GM21717 (cell line): ENCODE measurements at regions not wholly inside any gene's neighbourhood (a gene's known extent, or its start where the extent isn't known, plus 50 kb on each side); places are given as distances from the start of the nearest gene placed in this dataset.

Experiments
- ATAC-seq: cut with Tn5 transposase; IDR thresholded peaks from one replicate; pipeline ENCODE4 v1.9.1; 2021; ENCODE audit warnings: mild to moderate bottlenecking, moderate library complexity; ENCODE audit not compliant: unreplicated experiment

DNA sequence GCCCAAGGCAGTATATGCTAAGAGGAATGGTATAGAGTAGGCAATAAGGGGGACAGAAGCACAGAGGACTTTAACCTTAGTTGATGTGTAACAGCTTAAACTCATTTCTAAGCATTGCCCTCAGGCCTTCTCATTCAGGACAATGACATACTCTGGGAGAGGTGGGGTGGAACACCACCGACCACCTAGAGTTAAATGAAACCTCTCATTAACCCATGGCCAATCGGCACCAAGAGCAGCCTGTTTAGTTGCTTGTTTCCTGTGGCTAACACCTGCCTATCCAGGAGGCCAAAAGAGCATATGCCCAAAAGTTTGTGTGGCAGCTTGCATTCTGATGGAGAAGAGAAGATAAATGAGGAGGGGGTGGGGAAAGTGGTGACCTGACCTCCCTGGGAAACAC, 50.0 kb downstream of the PABIR2 start:
- ATAC-seq, result no peak

DNA sequence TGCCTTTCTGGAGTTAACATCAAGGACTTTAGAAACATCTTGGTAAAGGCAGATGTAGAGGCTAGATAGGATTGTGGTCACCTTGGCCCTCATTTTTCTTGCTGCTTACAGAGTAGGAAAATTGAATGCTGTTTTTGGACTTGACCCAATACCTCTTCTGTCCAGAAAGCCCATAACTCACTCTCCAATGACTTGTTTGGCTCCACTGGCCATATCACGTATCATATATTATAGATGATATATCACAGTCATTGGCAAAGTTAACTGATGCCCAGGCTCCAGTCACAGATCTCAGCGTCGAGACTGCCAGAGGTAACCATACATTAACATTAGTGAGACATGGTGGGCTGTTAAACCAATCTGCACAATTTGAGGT, 50.6 kb downstream of the PABIR2 start:
- ATAC-seq, result no peak

DNA sequence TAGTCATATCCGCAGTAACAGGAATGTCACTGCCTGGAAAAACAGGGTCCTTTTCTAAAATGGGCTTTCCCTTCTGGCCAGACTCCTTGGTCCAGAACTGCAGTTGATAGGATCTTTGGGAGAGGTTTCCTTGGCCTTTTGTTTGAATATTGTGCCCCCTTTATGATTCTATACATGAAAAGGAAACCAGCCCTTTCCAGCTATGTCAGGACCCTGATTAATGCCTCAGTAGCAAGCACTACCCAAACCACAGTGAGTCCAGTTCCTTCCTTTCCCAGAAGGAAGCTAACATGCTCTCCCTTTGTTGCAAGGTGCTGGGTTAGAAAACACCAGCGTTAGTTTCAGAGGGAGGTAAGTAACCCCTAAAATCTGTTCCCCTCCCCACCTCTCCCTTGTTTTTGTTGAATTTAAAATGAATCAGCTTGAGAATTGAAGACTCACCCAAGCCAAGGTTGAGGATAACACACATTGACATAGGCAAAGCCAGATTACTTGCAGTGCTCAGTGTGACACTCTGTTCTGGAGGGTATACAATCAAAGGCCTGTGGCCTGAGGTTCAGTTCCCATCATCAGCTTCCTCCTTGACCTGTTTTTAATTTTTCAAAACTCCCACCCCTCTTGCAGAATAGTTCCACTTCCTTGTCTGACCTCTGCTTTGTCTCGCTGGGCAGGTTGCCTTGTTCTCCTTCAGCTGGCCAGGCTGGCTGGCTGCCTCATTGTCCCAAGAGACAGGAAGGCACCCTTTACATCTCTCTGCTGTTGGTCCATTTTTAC, 51.2 kb downstream of the PABIR2 start:
- ATAC-seq, result no peak

DNA sequence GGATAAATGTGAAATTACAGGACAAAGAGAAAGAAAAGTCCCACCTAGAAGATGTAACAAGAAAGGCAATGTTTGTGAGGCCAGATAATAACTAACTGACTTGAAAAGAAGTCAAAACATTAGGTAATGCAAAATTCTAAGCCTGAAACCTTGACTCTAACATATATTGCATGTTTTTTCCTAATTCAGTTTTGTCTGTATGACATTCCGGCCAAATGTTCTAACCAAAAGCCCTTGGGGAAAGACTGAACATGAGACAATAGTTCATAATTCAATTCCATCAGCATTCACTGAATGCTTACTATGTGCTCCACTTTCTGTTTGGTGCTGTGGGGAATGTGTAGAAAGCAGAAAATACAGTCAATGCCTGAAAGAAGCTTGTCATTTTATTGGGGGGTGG, 53.9 kb downstream of the PABIR2 start:
- ATAC-seq, result no peak

DNA sequence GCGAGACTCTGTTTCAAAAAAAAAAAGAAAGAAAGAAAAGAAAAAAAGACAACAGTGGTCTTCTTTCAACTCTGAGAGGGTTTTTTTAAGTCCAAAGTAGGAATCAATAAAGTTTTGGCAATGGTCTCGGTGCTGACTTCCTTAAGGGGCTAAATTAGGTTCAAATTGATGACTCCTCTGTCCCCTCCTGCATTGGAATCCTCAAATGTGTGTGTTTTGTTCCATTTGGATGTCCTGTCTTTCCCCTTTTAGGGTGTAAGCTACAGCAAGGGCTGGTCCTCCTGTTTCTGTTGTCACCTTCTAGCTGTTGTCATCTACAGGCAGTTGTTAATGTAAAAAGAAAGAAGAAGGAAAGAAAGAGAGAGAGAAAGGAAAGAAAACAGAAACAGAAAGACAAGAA, 54.4 kb downstream of the PABIR2 start:
- no peak for ATAC-seq

DNA sequence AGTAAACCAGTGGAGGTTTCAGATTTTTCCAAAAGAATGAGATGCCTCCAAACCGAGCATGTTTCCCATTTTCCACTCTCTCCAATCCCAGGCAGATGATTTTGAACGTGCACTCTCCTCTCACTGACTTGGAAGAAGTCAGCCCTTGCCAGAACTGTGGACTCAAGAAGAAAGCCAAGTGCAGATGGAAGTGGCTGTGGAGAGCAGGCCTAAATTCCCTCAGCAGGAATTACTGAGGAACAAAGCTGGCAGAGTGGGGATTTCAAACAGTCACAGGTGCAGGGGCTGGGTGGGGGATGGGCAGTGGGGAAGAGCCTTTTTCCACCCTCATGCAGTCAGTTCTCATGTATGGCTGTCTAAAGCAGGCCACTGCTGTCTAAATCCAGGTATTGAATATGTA, 55.3 kb downstream of the PABIR2 start:
- no peak for ATAC-seq

DNA sequence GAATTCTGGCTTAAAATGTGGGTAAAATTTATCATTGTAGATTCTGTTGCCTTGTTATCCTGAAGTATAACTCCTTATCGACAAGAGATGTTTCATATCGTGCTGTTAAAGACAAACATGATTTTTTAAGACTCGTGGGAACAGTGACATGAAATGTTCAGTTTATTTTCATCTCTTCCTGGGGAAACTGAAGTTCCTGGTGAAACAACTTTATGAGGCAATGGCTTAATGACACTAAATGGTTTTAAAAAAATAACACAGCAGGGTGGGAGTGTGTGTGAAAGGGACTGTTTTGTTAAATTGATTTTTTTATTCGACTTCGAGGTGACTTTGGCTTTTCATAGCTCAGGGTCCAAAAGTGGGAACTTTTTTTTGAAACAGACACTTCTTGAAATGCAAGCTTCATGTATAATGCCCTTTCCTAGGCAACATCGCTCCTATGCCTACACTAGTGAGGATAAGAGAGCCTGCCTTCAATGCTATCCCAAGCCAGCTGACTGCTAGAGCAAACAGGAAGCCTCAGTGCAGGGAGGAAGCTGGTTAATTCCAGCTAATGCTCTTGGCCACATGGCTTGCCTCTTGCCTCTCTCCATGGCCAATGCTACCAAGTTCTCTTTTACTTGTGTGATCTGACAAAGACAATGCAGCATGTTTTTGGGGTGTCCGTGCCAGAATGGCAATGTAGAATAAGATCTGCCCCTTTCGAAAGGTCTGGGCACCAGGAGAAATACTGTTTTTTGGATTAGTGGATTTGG, 57.8 kb downstream of the PABIR2 start:
- ATAC-seq, result no peak

DNA sequence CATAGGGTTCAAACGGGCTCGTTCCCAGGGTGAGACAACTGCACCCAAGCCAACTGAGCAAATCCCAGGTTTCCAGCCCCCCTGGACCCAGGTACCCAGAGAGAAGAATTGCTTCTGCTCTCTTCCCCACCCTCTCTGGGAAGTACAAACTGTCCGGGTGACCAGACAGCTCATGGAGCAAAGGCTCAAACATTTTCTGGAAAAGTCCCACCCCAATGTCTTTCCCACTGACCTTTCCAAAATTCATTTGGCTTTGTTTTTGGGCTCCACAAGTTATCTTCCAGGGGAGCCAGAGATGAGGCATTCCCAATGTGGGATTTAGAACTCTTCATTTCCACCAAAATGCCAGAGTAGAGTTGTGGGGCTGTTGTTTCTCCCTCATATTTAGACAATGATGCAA, 58.6 kb downstream of the PABIR2 start:
- ATAC-seq, result no peak

DNA sequence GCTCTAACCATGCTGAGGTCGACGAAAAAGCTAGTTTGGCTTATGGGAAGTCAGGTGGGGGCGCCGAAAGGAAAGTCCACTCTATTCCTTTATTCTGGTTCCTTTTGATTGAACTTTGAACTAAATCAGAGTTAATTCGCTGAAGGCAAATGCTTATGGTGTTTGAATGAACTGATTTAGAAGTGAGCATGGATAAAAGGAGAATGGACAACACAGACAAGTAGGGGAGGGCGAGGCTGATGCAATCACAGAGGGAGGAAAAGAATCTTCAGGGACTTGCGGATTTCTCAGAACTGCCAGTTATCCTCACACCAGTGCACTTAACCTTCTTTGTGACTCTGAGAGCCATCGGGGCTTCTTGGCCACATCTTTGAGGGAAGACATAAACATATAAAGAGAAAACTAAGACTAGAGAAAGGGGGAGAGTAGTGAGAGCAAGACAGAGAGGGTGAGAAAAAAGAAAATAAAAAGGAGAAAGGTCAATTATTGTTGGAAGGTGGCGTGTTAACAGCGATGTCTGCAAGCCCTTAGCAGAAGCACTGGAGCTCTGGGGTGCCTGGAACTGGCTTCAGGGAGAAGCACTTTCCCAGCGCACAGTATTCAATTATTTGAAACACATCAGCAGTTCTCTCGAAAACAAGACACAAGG, 59.2 kb downstream of the PABIR2 start:
- ATAC-seq, result no peak

DNA sequence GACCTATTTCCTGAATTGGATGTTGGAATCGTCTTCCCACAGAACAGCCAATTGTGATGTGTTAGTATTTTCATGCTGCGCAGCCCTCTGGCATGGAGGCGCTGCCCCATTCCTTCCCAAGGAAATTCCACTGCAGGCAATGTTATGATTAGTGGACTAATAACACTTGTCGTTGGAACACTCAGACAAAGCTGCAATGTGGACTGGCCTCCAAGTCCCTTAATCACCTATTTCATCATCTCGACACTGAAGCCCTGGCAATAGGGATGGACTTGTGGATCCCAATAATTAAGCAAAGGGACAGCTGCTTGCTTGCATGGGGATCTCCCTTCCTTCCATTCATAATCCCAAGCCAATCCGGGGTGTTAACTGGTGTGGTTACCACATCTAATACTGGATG, 59.9 kb downstream of the PABIR2 start:
- ATAC-seq, result no peak

DNA sequence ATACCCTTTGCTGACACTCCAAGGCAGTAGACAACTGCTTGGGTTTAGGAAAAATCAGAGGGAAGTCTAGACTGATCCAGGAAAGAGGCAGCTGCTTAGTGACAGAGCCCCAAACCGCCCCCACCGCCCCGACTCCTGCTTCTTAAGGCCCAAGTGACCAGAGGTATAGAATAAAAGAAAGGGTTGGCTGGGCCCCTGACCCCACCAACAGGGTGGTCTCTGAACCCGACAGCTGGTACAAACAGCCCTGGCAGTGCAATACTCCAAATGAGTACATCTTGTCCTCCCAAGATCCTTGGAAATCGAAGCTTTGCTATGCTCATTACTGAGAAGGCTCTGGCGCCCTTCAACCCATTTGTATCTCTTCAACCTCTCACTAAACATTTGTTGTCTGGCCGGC, 60.6 kb downstream of the PABIR2 start:
- no peak for ATAC-seq

DNA sequence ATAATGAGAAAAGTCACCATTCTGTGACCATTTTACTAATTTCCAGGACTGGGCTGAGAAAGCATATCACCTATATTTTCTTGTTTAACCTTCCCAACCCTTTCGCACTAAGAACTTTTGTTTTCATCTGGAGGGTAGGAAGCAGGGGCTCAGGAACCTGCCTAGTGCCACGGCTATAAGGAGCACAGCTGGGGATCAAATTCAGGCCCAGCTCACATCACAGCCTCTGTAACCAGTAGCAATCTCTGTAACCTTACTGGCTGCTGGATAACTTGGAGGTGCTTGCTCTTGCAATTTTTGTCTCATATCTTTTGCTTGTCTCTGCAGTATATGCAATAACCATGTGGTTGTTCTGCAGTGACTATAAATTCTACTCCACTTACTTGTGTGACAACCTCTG, 62.0 kb downstream of the PABIR2 start:
- no peak for ATAC-seq

DNA sequence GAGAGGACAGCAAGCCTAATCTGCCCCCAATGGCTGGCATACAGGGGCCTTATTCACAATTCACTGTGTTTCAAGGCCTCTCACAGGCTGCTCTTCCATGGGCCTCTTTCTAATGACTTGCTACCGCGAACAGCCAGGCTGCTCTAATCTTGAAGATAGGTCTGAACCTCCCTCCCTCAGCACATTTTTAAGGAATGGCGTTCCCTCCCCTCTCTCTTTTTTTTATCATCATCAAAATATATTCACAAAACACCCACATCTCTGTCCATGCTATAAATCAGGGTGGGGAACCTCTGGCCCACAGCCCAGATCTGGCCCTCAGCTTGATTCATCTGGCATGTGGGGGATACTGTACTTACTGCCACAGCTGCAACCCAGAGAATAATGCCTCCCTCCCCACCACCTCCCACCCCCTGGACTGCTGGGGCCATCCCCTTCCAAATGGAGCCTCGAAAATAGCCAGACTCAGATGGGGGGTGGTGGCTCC, 62.5 kb downstream of the PABIR2 start:
- ATAC-seq, result no peak

DNA sequence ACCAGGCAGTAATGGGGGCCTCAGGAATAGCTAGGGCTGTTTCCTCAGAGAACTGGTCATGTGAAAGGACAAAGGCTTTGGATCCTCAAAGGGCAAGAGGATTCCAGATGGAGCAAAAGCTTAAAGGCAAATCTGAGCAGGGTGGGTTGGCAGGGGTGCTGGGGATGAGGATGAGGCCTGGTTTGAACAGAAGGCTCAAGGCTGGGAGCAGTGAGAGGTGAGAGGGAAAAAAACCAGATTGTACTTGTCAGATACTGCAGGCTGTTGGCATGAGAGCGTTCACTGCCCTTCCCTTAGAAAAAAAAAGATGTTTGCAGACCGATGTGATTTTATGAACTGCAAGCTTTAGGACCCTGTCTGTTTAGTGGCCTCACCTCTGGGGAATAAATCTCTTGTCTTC, 63.4 kb downstream of the PABIR2 start:
- no peak for ATAC-seq

DNA sequence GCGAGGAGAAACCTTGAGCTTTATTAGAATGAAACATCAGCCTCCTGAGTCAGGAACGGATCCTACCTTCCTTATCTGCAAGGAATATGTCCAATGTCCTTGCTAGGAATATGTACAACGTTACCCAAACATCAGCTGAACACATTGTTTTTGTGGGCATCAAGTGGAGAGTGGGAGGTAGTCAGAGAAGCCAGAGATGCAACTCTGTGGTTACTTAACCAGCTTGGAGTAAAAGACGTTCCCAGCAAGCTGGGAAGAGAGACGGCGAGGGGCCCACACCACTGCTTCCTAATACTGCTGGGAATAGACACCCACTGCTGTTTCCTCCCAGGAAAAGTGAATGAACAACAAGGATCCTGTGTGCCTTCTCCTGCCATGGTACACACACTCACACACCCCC, 64.3 kb downstream of the PABIR2 start:
- no peak for ATAC-seq

DNA sequence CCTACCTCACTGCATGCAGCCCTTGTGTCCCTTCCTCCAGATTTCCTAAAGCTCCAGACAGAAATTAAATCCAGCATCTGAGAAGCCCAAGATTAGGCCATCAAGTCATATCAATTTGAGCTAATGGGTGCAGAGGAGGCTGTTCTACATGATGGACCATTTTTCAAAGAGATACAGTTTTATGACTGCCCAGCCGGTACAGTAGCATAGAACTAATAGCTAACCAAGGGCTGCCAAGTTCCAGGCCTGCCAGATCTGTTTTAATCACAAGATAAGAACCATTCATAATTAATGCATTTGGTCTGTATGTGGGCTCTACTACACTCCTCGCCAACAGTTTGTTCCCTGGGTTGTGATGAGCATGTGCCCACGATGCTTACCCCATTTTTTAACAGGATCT, 64.9 kb downstream of the PABIR2 start:
- no peak for ATAC-seq

DNA sequence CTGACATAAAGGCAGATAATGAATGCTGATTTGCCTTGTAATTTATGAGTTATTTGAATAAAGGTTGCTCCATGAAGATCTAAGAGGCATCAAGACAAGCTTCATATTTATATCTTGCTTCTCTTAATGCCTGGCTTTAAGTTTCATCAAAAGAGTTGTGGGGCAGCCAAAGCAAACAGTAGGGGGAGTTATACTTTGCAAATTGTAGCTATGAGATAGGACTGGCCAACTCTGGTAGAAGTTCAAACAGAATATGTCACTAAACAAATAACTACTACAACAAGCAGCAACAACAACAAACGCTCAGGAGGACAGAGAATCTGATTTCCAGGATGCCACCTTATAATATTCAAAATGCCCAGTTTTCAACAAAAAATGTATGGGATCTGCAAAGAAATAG, 69.1 kb upstream of the PLAC1 start:
- ATAC-seq, result no peak

DNA sequence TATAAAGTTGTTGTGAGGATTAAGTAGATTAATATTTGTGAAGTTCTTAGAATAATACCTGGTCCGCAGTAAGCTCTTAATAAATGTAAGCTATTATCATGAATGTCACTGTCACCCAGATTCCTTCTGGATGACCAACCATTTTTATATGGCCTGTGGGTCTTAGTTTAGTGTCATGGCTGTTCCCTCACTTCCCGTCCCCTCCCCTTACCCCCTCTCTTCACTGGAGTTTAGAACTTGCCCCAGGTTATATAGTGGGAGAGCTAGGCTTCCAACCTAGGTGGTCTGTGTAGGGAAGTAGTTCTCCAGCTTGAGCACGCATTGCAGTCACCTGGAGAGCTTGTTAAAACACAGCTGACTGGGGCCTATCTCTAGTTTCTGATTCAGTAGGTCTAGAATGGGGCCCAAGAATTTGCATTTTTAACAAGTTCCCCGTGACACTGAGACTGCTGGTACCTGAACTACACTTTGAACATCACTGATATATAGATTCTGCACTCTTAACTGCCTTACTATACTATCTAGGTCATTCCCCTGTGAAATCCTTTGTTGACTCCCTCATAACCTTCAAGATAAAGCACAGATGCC, 66.9 kb upstream of the PLAC1 start:
- ATAC-seq, result no peak

DNA sequence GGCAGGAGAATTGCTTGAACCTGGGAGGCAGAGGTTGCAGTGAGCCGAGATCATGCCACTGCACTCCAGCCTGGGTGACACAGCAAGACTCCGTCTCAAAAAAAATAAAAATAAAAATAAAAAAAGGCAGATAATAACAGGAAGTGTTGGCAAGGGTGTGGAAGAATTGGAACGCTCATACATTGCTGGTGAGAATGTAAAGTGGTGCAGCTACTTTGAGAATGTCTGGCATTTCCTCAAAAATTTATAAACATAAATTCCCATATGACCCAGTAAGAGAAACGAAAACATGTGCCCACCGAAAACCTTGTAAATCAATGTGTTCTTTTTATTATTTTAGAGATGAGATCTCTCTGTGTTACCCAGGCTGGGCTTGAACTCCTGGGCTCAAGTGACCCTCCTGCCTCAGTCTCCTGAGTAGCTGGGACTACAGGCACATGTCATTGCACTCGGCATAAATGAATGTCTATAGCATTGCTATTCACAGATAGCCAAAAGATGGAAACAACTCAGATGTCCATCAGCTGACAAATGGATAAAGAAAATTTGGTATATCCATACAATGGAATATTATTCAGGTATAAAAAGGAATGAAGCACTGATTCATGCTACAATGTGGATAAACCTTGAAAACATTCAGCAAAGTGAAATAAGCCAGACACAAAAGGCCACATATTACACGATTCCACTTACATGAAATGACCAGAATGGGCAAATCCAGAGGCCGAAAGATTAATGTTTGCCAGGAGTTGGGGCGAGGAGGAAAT, 63.7 kb upstream of the PLAC1 start:
- ATAC-seq, result no peak

DNA sequence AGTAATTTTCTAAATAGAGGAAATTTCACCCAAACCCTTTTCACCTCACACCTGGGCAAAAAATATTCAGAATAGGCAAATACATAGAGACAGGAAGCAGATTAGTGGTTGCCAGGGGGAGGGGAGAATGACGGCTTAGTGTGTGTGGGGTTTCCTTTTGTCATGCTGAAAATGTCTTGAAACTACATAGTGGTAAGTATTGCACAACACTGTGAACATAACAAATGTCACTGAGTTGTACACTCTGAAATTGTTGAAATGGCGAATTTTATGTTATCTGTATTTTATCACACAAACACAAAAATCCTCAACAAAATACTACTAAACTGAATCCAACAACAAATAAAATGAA, 60.7 kb upstream of the PLAC1 start:
- peak; percentile 64 for ATAC-seq
